Nephron progenitor cell (in vitro differentiated cells): ENCODE measurements at regions not wholly inside any gene's neighbourhood (a gene's known extent, or its start where the extent isn't known, plus 50 kb on each side); places are given as distances from the start of the nearest gene placed in this dataset.
A peak's percentile ranks its signal among the peaks of the same experiment; 100 is the strongest.

ENCODE experiments used
- DNase-seq: peaks from one replicate; pipeline ENCODE4 v3.0.0; 2021
- H3K27ac Mint-ChIP-seq: 2 replicates; pipeline ENCODE4 v1.8.0; 2021; ENCODE audit warnings: mild to moderate bottlenecking, moderate library complexity, mixed read lengths
- H3K27me3 Mint-ChIP-seq: 2 replicates; pipeline ENCODE4 v1.8.0; 2021; ENCODE audit warnings: mild to moderate bottlenecking, low read depth, mixed read lengths; ENCODE audit not compliant: poor library complexity
- H3K36me3 Mint-ChIP-seq: 2 replicates; pipeline ENCODE4 v1.8.0; 2021; ENCODE audit warnings: low read depth, mixed read lengths
- H3K4me1 Mint-ChIP-seq: 2 replicates; pipeline ENCODE4 v1.8.0; 2021; ENCODE audit warnings: mixed read lengths
- H3K4me3 Mint-ChIP-seq: 2 replicates; pipeline ENCODE4 v1.8.0; 2021; ENCODE audit warnings: mild to moderate bottlenecking, moderate library complexity, mixed read lengths
- H3K9me3 Mint-ChIP-seq: 2 replicates; pipeline ENCODE4 v1.8.0; 2021; ENCODE audit warnings: mild to moderate bottlenecking, moderate library complexity, mixed read lengths
- TF ChIP-seq, protein P1 (sequence below): fragments of 200-600 bp; sonication (generic); IDR thresholded peaks from 2 replicates; pipeline ENCODE4 v1.5.0; 2021; ENCODE audit warnings: antibody characterized with exemption

DNA sequence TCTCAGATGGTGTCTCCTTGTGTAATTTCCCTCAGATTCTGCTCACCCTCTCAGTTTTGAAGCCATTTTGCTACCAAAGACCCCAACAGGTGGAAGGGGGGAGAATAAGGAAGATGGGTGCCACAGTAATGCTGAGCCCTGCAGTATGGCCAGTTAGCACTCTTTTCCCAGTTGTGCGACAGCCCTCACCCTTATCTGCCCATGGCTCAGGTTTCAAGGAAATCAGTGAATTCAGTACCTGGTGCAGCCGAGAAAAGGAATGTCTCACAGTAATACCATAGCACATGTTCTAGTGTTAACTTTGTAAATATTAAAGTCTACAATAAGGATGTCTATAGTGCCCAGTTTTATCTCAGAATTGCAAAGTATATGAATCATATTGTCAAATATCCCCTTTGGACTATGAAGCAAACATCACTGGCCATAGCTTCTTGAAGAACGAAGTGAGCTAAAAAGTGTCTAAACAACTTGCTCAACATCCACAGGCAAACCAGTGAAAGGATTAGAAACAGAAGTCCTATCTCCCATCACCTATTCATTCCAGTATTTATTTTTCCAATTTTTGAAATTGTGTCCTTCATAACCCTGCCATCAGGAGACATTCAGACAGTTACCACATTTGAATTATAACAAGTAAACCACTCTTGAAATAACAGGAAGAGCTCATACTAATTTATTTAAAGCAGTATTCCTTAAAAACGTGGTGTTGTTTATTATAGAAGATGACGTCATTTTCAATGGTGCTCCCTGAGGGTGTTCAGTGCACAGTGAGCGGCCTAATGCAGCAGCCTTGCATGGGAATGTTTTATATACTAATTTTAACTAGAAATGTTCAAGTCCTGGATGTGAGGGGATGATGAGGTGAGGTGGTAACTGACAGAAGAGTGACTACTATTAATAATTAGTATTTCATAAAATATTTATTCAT lies 366.2 kb downstream of the TFAP2A start:
- Mint-ChIP-seq H3K36me3 (peaks cover 9% of the 10 kb centered on the region), H3K4me3 (no peak overlapping the region), H3K27me3 (no peaks in the 10 kb centered on the region), H3K9me3 (peaks cover 21% of the 10 kb centered on the region), H3K27ac (no peak overlapping the region), H3K4me1 (no peaks in the 10 kb centered on the region)
- TF ChIP-seq, protein P1, sequence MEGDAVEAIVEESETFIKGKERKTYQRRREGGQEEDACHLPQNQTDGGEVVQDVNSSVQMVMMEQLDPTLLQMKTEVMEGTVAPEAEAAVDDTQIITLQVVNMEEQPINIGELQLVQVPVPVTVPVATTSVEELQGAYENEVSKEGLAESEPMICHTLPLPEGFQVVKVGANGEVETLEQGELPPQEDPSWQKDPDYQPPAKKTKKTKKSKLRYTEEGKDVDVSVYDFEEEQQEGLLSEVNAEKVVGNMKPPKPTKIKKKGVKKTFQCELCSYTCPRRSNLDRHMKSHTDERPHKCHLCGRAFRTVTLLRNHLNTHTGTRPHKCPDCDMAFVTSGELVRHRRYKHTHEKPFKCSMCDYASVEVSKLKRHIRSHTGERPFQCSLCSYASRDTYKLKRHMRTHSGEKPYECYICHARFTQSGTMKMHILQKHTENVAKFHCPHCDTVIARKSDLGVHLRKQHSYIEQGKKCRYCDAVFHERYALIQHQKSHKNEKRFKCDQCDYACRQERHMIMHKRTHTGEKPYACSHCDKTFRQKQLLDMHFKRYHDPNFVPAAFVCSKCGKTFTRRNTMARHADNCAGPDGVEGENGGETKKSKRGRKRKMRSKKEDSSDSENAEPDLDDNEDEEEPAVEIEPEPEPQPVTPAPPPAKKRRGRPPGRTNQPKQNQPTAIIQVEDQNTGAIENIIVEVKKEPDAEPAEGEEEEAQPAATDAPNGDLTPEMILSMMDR = no peak
- DNase-seq = no peak

DNA sequence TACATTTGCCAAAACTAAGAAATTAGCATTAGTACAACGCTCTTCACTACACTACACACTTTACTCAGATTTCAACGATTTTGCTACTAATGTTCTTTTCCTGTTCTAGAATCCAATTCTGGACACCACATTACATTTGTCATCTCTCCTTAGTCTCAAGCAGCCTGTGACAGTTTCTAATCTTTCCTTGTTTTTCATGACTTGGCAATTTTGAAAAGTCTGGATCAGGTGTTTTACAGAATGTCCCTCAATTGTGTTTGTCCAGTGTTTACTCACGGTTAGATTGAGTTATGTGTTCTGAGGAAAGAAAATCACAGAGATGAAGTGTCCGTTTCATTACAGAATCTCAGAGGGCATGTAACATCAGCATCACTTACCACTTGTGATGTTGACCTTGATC lies 372.6 kb downstream of the TFAP2A start:
- no peaks in the 10 kb centered on the region for H3K9me3 Mint-ChIP-seq

DNA sequence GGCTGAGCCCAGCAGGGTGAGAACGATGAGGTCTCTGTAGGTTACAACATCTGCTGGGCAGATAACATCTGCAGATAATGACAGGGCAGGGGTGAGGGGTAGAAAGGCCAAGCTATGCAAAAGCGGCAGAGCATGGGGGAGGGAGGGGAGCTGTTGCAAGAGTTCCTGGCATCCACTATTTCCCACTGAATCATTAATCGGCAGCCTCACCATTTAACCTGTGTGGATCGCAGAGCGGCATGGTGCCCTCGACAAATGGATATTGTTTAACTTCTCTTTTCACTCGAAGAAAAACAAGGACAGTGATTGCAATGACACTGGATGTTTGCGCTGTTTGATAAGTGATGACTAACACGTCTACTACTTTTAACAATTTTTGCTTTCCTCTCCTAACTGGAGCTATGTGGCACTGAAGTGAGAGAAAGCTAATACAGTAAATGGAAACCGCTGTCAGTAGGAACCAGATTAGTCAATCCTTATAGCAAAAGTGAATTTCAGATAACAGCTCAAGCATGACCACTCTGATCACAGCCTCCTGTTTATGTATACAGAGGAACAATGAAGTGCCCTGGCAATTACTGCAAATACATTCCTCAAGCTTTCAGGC lies 381.5 kb downstream of the TFAP2A start:
- Mint-ChIP-seq H3K36me3 (no peaks in the 10 kb centered on the region), H3K4me3 (no peak overlapping the region), H3K4me1 (peaks cover 12% of the 10 kb centered on the region), H3K27ac (no peak overlapping the region), H3K9me3 (no peaks in the 10 kb centered on the region), H3K27me3 (peaks cover 6% of the 10 kb centered on the region)
- no peak for DNase-seq
- TF ChIP-seq, protein P1 = no peak

More for the DNA sequence above, 372.6 kb downstream of the TFAP2A start:
- Mint-ChIP-seq H3K27me3 (peaks cover 3% of the 10 kb centered on the region), H3K4me1 (no peaks in the 10 kb centered on the region), H3K4me3 (no peak overlapping the region), H3K27ac (no peak overlapping the region), H3K36me3 (no peaks in the 10 kb centered on the region)
- TF ChIP-seq, protein P1 = no peak
- no peak for DNase-seq

DNA sequence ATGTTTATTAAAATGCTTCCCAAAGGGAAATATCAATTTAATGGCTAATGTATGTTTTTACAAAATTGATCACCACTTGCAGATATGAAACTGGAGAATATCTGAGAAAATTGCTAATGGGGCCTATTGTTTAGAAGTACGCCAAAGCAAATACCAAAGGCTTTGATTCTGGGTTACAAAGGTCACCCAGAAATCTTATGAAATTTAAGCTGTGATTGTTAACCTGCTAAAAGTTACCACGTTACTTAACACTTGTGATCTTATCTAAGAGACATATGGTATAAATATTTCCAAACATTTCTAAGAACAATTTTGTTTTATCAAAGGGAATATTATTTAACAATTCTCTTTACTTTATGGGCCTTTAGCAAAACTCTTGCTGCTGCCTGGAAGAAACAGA lies 383.3 kb downstream of the TFAP2A start:
- H3K9me3 Mint-ChIP-seq = no peaks in the 10 kb centered on the region
- no peak overlapping the region for H3K27ac Mint-ChIP-seq
- H3K36me3 Mint-ChIP-seq = no peaks in the 10 kb centered on the region
- H3K4me3 Mint-ChIP-seq = no peak overlapping the region
- no peak for DNase-seq
- peaks cover 12% of the 10 kb centered on the region for H3K4me1 Mint-ChIP-seq
- H3K27me3 Mint-ChIP-seq = peaks cover 6% of the 10 kb centered on the region
- TF ChIP-seq, protein P1 = no peak

DNA sequence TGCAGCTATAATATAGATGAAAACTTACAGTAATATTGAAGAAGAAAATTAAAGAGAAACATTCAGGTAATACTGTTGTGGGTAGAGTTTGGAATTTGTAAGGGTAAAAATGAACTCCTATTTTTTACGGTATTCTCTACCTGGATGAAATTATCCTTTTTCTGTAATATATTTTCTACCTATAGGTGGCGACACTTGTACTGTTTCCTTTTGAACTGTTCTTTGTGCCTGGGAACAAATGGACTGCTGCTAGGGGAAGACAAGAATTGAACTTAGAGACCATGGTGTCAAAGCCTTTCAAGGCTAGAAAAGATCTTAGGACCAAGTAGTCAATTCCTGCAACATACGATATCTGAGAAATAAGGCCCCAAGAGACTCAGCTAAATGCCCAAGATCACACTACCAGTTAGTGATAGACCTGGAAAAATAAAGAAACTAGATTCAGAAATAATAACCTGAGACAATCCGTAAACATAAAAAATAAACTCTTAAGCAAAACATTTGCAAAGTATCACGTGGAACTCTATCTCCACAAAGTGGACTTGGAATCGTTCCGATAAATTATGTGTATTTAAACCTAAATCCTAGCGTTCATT lies 383.8 kb downstream of the TFAP2A start:
- H3K9me3 Mint-ChIP-seq = no peaks in the 10 kb centered on the region
- H3K27ac Mint-ChIP-seq = no peak overlapping the region
- peaks cover 6% of the 10 kb centered on the region for H3K27me3 Mint-ChIP-seq
- TF ChIP-seq, protein P1 = peak; percentile 59
- peak; percentile 5 for DNase-seq
- H3K36me3 Mint-ChIP-seq = no peaks in the 10 kb centered on the region
- peaks cover 12% of the 10 kb centered on the region for H3K4me1 Mint-ChIP-seq
- no peak overlapping the region for H3K4me3 Mint-ChIP-seq
